ENCODE measurements at regions not wholly inside any gene's neighbourhood (a gene's known extent, or its start where the extent isn't known, plus 50 kb on each side); places are given as distances from the start of the nearest gene placed in this dataset.

DNA sequence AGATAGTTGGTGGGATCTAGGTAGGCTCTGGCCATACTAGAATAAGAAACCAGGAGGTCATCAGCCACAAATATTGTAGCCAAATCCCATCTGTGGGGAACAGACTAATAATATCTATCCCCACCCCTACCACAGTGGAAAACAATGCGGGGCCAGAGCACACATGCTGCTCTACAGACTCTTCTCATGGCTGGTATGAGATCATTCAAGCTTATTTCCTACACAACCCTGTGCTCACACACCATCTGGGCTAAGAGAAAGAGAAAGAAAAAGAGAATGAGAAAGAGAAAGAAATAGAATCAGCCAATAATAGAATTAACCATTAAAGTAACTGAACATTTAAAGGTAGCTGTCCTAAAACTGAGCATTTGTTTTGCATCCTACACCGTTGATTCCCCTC, 1268.4 kb upstream of the SPRY2 start:
- no peaks in the 10 kb centered on the region for H3K4me1 Mint-ChIP-seq
- H3K9me3 Mint-ChIP-seq (ENCODE audit: insufficient read depth): no peaks in the 10 kb centered on the region
- H3K4me2 ChIP-seq (replicated peaks; ENCODE audit: low read depth, low read length, poor library complexity, severe bottlenecking): no peak overlapping the region
- H4K20me1 ChIP-seq (ENCODE audit: control insufficient read depth, insufficient read depth, low read length, poor library complexity, severe bottlenecking): no peaks in the 10 kb centered on the region
- H3K79me2 ChIP-seq (ENCODE audit: control insufficient read depth, insufficient read depth, low read length): no peaks in the 10 kb centered on the region
- H3K27me3 ChIP-seq (replicated peaks in 1 of 4; ENCODE audit: control extremely low read depth in 1 of 4, control insufficient read depth in 3 of 4, insufficient read depth in 4 of 4, low read length in 3 of 4): no peaks in the 10 kb centered on the region
- H3K9me3 ChIP-seq (ENCODE audit: control extremely low read depth in 1 of 3, control insufficient read depth in 2 of 3, insufficient read depth in 1 of 3, low read length in 2 of 3): peaks cover 0 to 5% (median 0%) of the 10 kb centered on the region in 3 donors
- no peak overlapping the region for H3K4me3 Mint-ChIP-seq
- H3K4me1 ChIP-seq (ENCODE audit: control insufficient read depth in 2 of 2, insufficient read depth in 2 of 2, low read length in 2 of 2): no peaks in the 10 kb centered on the region
- H3K9ac ChIP-seq (ENCODE audit: low read length): no peak overlapping the region
- no peaks in the 10 kb centered on the region for H3K27me3 Mint-ChIP-seq
- no peak overlapping the region for H3K4me3 ChIP-seq (ENCODE audit: control extremely low read depth in 1 of 5, extremely low read depth in 1 of 5, insufficient read depth in 1 of 5, low read depth in 2 of 5, low read length in 4 of 5)
- TF ChIP-seq EZH2 (IDR thresholded peaks at IDR 0.05; ENCODE audit: borderline replicate concordance, insufficient read depth, low read depth, low read length, poor library complexity, severe bottlenecking): no peak
- ATAC-seq (ENCODE audit: low read depth): no peak
- H3K27ac ChIP-seq (ENCODE audit: low read length in 2 of 2): no peak overlapping the region
- H3K36me3 ChIP-seq (replicated peaks in 1 of 2; ENCODE audit: control extremely low read depth in 1 of 2, control insufficient read depth in 1 of 2, extremely low read depth in 1 of 2, insufficient read depth in 2 of 2, low read length in 1 of 2): no peaks in the 10 kb centered on the region
- no CpG with 5 or more reads among the region's 2 CpGs for WGBS (ENCODE audit: insufficient coverage)
- DNase-seq: no peak
- H2AFZ ChIP-seq (ENCODE audit: insufficient read depth, low read depth, low read length, poor library complexity, severe bottlenecking): no peak overlapping the region
- H3K27ac Mint-ChIP-seq: no peak overlapping the region
- intact Hi-C loops (cut with micrococcal nuclease): no loop called here
- POLR2A ChIA-PET: no interaction called here
- CTCF ChIA-PET: no interaction called here

DNA sequence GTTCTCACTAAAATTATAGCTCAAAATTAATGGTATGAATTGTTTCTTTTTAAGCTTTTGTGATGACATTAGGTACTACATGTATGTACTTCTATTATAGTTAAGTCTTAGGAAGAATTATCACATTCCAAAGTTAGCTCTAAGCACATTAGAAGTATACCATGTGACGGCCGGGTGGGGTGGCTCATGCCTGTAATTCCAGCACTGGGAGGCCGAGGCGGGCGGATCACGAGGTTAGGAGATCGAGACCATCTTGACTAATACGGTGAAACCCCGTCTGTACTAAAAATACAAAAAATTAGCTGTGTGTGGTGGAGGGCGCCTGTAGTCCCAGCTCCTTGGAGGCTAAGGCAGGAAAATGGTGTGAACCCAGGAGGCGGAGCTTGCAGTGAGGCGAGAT, 1265.1 kb upstream of the SPRY2 start:
- Histone ChIP-seq H4K20me1 (ENCODE audit: control insufficient read depth, insufficient read depth, low read length, poor library complexity, severe bottlenecking) (no peaks in the 10 kb centered on the region), H2AFZ (ENCODE audit: insufficient read depth, low read depth, low read length, poor library complexity, severe bottlenecking) (no peak overlapping the region), H3K27me3 (replicated peaks in 1 of 4; ENCODE audit: control extremely low read depth in 1 of 4, control insufficient read depth in 3 of 4, insufficient read depth in 4 of 4, low read length in 3 of 4) (no peaks in the 10 kb centered on the region), H3K4me3 (ENCODE audit: control extremely low read depth in 1 of 5, extremely low read depth in 1 of 5, insufficient read depth in 1 of 5, low read depth in 2 of 5, low read length in 4 of 5) (no peak overlapping the region), H3K79me2 (ENCODE audit: control insufficient read depth, insufficient read depth, low read length) (no peaks in the 10 kb centered on the region), H3K4me2 (replicated peaks; ENCODE audit: low read depth, low read length, poor library complexity, severe bottlenecking) (no peak overlapping the region), H3K27ac (ENCODE audit: low read length in 2 of 2) (no peak overlapping the region), H3K9me3 (ENCODE audit: control extremely low read depth in 1 of 3, control insufficient read depth in 2 of 3, insufficient read depth in 1 of 3, low read length in 2 of 3) (peaks cover 0 to 5% (median 0%) of the 10 kb centered on the region in 3 donors), H3K4me1 (ENCODE audit: control insufficient read depth in 2 of 2, insufficient read depth in 2 of 2, low read length in 2 of 2) (no peaks in the 10 kb centered on the region), H3K36me3 (replicated peaks in 1 of 2; ENCODE audit: control extremely low read depth in 1 of 2, control insufficient read depth in 1 of 2, extremely low read depth in 1 of 2, insufficient read depth in 2 of 2, low read length in 1 of 2) (no peaks in the 10 kb centered on the region), H3K9ac (ENCODE audit: low read length) (no peak overlapping the region)
- H3K4me3 Mint-ChIP-seq: no peak overlapping the region
- ChIA-PET POLR2A (no interaction called here), CTCF (no interaction called here)
- TF ChIP-seq, protein P1, sequence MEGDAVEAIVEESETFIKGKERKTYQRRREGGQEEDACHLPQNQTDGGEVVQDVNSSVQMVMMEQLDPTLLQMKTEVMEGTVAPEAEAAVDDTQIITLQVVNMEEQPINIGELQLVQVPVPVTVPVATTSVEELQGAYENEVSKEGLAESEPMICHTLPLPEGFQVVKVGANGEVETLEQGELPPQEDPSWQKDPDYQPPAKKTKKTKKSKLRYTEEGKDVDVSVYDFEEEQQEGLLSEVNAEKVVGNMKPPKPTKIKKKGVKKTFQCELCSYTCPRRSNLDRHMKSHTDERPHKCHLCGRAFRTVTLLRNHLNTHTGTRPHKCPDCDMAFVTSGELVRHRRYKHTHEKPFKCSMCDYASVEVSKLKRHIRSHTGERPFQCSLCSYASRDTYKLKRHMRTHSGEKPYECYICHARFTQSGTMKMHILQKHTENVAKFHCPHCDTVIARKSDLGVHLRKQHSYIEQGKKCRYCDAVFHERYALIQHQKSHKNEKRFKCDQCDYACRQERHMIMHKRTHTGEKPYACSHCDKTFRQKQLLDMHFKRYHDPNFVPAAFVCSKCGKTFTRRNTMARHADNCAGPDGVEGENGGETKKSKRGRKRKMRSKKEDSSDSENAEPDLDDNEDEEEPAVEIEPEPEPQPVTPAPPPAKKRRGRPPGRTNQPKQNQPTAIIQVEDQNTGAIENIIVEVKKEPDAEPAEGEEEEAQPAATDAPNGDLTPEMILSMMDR (IDR thresholded peaks at IDR 0.05): no peak
- no peak for TF ChIP-seq EZH2 (IDR thresholded peaks at IDR 0.05; ENCODE audit: borderline replicate concordance, insufficient read depth, low read depth, low read length, poor library complexity, severe bottlenecking)
- peaks cover 3% of the 10 kb centered on the region for H3K9me3 Mint-ChIP-seq (ENCODE audit: insufficient read depth)
- H3K4me1 Mint-ChIP-seq: no peaks in the 10 kb centered on the region
- no peak overlapping the region for H3K27ac Mint-ChIP-seq
- 95% methylated on average over 7 of the region's 12 CpGs for WGBS (ENCODE audit: insufficient coverage)
- intact Hi-C loops (cut with micrococcal nuclease): no loop called here
- DNase-seq (no peak), ATAC-seq (ENCODE audit: low read depth) (no peak)
- H3K27me3 Mint-ChIP-seq: no peaks in the 10 kb centered on the region
